ENCODE measurements at regions not wholly inside any gene's neighbourhood (a gene's known extent, or its start where the extent isn't known, plus 50 kb on each side); places are given as distances from the start of the nearest gene placed in this dataset.

DNA sequence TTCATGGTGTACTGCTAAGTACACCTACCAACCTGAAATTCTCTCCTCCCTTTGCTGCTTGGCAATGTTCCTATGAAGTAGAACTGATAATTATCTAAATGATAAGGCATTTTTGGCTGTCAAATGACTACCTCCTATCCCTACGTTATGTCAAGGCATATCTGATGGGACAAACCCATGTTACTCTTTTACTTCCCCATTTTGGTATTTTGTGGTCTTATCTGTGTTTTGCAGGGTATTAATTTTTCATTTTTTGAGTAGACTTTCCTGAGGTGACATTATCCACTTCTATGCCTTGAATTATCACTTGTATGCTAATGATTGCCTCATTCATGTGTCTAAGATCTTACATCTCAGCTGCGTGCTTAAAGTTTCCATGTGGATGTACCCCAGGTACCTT lies 499.6 kb upstream of the B3GALT2 start:
- Histone ChIP-seq H3K4me3 (no peak overlapping the region), H3K36me3 (no peaks in the 10 kb centered on the region), H3K27ac (no peak overlapping the region), H3K27me3 (replicated peaks; ENCODE audit: insufficient read depth) (no peaks in the 10 kb centered on the region), H3K9me3 (no peaks in the 10 kb centered on the region), H3K4me1 (ENCODE audit: control insufficient read depth in 1 of 2, low read depth in 2 of 2) (no peaks in the 10 kb centered on the region)
- TF ChIP-seq, protein P1, sequence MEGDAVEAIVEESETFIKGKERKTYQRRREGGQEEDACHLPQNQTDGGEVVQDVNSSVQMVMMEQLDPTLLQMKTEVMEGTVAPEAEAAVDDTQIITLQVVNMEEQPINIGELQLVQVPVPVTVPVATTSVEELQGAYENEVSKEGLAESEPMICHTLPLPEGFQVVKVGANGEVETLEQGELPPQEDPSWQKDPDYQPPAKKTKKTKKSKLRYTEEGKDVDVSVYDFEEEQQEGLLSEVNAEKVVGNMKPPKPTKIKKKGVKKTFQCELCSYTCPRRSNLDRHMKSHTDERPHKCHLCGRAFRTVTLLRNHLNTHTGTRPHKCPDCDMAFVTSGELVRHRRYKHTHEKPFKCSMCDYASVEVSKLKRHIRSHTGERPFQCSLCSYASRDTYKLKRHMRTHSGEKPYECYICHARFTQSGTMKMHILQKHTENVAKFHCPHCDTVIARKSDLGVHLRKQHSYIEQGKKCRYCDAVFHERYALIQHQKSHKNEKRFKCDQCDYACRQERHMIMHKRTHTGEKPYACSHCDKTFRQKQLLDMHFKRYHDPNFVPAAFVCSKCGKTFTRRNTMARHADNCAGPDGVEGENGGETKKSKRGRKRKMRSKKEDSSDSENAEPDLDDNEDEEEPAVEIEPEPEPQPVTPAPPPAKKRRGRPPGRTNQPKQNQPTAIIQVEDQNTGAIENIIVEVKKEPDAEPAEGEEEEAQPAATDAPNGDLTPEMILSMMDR (IDR thresholded peaks at IDR 0.05), result no peak
- ATAC-seq (ENCODE audit: insufficient number of reproducible peaks, low FRiP score, low read depth) (no peak), DNase-seq (ENCODE audit: low spot score) (no peak)

DNA sequence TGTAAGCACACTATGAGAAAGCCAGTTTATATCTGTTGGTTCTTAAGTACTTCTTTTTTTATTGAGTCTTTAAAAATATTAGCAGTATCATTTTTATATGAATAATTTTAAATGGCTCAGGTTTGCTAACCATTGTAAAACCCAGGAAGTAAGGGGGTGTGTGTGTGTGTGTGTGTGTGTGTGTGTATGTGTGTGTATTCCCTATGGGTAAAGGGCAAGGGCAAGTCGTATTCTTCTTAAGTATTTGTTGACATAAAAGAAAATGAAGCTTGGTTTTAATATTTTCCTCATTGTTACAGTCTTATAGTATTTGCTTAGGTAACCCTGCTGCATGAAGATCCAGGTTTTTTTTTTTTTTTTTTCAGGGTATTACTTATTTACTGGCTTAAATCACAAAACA lies 495.0 kb upstream of the B3GALT2 start:
- Histone ChIP-seq H3K27ac (no peak overlapping the region), H3K4me3 (no peak overlapping the region), H3K36me3 (no peaks in the 10 kb centered on the region), H3K27me3 (replicated peaks; ENCODE audit: insufficient read depth) (no peaks in the 10 kb centered on the region), H3K4me1 (ENCODE audit: control insufficient read depth in 1 of 2, low read depth in 2 of 2) (no peaks in the 10 kb centered on the region), H3K9me3 (no peaks in the 10 kb centered on the region)
- ATAC-seq (ENCODE audit: insufficient number of reproducible peaks, low FRiP score, low read depth) (no peak), DNase-seq (ENCODE audit: low spot score) (no peak)
- TF ChIP-seq, protein P1 (IDR thresholded peaks at IDR 0.05), result no peak

DNA sequence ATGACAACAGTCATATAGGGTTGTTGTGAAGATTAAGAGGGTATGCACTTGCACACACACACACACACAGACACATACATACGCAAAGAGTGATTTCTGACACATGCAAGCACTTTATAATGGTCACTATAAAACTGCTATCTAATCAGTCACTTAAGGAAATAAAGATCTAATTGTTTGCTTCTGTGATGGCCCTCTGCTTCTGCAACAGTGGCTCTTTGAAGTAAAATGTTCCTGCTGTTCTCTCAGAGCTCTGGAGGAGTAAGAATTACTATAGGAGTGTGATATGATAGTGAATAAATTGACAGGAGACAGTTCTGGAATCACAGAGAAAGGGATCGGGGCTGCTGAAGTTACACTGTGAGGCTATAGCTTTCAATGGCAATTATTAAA lies 494.5 kb upstream of the B3GALT2 start:
- DNase-seq (ENCODE audit: low spot score) (no peak), ATAC-seq (ENCODE audit: insufficient number of reproducible peaks, low FRiP score, low read depth) (no peak)
- H3K36me3 ChIP-seq, result no peaks in the 10 kb centered on the region
- H3K4me1 ChIP-seq (ENCODE audit: control insufficient read depth in 1 of 2, low read depth in 2 of 2), result no peaks in the 10 kb centered on the region
- TF ChIP-seq, protein P1 (IDR thresholded peaks at IDR 0.05), result no peak
- H3K27me3 ChIP-seq (replicated peaks; ENCODE audit: insufficient read depth), result no peaks in the 10 kb centered on the region
- H3K4me3 ChIP-seq, result no peak overlapping the region
- no peaks in the 10 kb centered on the region for H3K9me3 ChIP-seq
- H3K27ac ChIP-seq, result no peak overlapping the region

DNA sequence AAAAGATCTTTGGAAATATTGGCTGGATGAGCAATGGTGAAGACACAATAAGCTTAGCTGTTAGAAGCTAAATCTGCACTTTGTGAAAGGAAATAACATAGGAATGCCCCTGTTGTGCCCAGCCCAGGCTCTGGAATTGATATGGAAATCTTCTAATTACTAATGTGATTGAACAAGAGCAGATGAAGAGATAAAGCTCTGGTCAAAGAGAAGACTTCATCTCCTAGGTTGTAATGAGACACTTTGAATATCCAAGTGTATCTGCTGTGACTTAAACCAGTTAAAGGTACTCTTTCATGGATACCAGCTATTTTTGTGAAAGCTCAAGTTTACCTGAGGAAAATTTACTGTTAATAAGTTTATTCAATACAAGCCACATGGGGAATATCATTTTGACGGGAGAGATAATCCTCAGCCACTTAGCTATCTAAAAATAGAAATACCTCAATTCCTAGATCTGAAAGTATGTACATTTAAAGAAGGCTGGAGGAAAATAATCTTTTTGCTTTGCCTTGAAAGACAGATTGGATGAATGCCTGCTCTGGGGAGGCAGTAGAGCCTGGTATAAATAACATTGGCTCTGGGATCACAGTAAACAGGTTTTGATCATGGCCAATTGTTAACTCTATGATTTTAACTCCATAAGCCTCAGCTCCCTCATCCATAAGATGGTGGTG lies 494.0 kb upstream of the B3GALT2 start:
- no peak for ATAC-seq (ENCODE audit: insufficient number of reproducible peaks, low FRiP score, low read depth)
- no peaks in the 10 kb centered on the region for H3K27me3 ChIP-seq (replicated peaks; ENCODE audit: insufficient read depth)
- no peaks in the 10 kb centered on the region for H3K9me3 ChIP-seq
- DNase-seq (ENCODE audit: low spot score), result no peak
- no peak overlapping the region for H3K4me3 ChIP-seq
- no peaks in the 10 kb centered on the region for H3K4me1 ChIP-seq (ENCODE audit: control insufficient read depth in 1 of 2, low read depth in 2 of 2)
- no peak overlapping the region for H3K27ac ChIP-seq
- TF ChIP-seq, protein P1 (IDR thresholded peaks at IDR 0.05), result no peak
- H3K36me3 ChIP-seq, result no peaks in the 10 kb centered on the region

DNA sequence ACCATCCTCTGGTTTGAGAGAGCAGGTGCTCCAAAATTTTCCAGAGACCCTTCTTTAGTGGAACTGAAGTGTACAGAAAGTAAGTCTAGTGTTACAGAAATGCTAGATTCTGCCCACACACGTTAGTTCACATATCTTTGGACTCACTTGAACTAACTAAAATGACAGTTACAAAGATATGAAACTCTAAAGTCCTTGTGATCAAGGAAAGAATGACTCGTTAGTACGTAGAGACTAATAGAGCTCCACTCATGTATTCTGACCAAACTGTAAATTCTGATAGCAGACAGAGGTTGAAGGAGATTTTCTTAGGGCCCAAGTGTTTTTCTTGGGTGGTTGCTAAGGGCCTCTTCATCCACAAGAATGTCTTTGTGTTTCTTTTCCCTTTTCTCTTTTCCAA lies 491.5 kb upstream of the B3GALT2 start:
- no peak for ATAC-seq (ENCODE audit: insufficient number of reproducible peaks, low FRiP score, low read depth)
- Histone ChIP-seq H3K27ac (no peak overlapping the region), H3K4me1 (ENCODE audit: control insufficient read depth in 1 of 2, low read depth in 2 of 2) (no peaks in the 10 kb centered on the region), H3K4me3 (no peak overlapping the region), H3K27me3 (replicated peaks; ENCODE audit: insufficient read depth) (no peaks in the 10 kb centered on the region), H3K36me3 (no peaks in the 10 kb centered on the region), H3K9me3 (no peaks in the 10 kb centered on the region)
- DNase-seq (ENCODE audit: low spot score), result no peak
- TF ChIP-seq, protein P1 (IDR thresholded peaks at IDR 0.05), result no peak
